Epidermal melanocyte (primary cell): ENCODE measurements at regions not wholly inside any gene's neighbourhood (a gene's known extent, or its start where the extent isn't known, plus 50 kb on each side); places are given as distances from the start of the nearest gene placed in this dataset.
"Not testable (repeated sequence)": the region's sequence is repeated elsewhere in the genome, so short reads cannot be mapped to it uniquely, and the experiment has no call there.

ENCODE experiments used
- DNase-seq: peaks from one replicate; pipeline ENCODE4 v3.0.0; 2011; ENCODE audit warnings: low spot score; ENCODE audit not compliant: insufficient read length

GRCh38 chr18:22564036-22564435 lies 146.3 kb upstream of the CTAGE1 start:
- no peak for DNase-seq

- DNase-seq = no peak
Observed at GRCh38 chr18:22566703-22567420, 149.1 kb upstream of the CTAGE1 start.

GRCh38 chr18:22567794-22568193 lies 150.1 kb upstream of the CTAGE1 start:
- DNase-seq = no peak

GRCh38 chr18:22570492-22570891 lies 152.8 kb upstream of the CTAGE1 start:
- DNase-seq = no peak

GRCh38 chr18:22572341-22572740 lies 154.6 kb upstream of the CTAGE1 start:
- no peak for DNase-seq

GRCh38 chr18:22579271-22579670 lies 161.6 kb upstream of the CTAGE1 start:
- DNase-seq = no peak

GRCh38 chr18:22585333-22585732 lies 167.6 kb upstream of the CTAGE1 start:
- no peak for DNase-seq

- no peak for DNase-seq
Observed at GRCh38 chr18:22585821-22586220, 168.1 kb upstream of the CTAGE1 start.

GRCh38 chr18:22591222-22591621 lies 173.5 kb upstream of the CTAGE1 start:
- DNase-seq = no peak

GRCh38 chr18:22594155-22594690 lies 176.5 kb upstream of the CTAGE1 start:
- no peak for DNase-seq

GRCh38 chr18:22601481-22601880 lies 183.8 kb upstream of the CTAGE1 start:
- DNase-seq = no peak

- not testable (repeated sequence) for DNase-seq
Observed at GRCh38 chr18:22602456-22602855, 184.7 kb upstream of the CTAGE1 start.

GRCh38 chr18:22603902-22604301 lies 186.2 kb upstream of the CTAGE1 start:
- DNase-seq = no peak

GRCh38 chr18:22604390-22604985 lies 186.8 kb upstream of the CTAGE1 start:
- DNase-seq = no peak

GRCh38 chr18:22604986-22605421 lies 187.3 kb upstream of the CTAGE1 start:
- no peak for DNase-seq

- no peak for DNase-seq
Observed at GRCh38 chr18:22605736-22606135, 188.0 kb upstream of the CTAGE1 start.

GRCh38 chr18:22606563-22607283 lies 189.0 kb upstream of the CTAGE1 start:
- DNase-seq = no peak

GRCh38 chr18:22607284-22607635 lies 189.5 kb upstream of the CTAGE1 start:
- DNase-seq = no peak

GRCh38 chr18:22608847-22609246 lies 191.1 kb upstream of the CTAGE1 start:
- no peak for DNase-seq

- DNase-seq = no peak
Observed at GRCh38 chr18:22609642-22610041, 191.9 kb upstream of the CTAGE1 start.

GRCh38 chr18:22613058-22613690 lies 195.5 kb upstream of the CTAGE1 start:
- no peak for DNase-seq

GRCh38 chr18:22613788-22614187 lies 196.1 kb upstream of the CTAGE1 start:
- DNase-seq = no peak
